GM23338 (cell line): ENCODE measurements at regions not wholly inside any gene's neighbourhood (a gene's known extent, or its start where the extent isn't known, plus 50 kb on each side); places are given as distances from the start of the nearest gene placed in this dataset.

ENCODE experiments used
- ATAC-seq: fragments of 200-7000 bp; cut with Tn5 transposase; 3 replicates; pipeline ENCODE4 v1.9.1; 2020
- DNase-seq: peaks from one replicate; pipeline ENCODE4 v3.0.0-alpha.2; 2015; ENCODE audit warnings: low spot score
- H2AFZ ChIP-seq: fragments of 200-600 bp; sonication (generic); 2 replicates; pipeline ENCODE4 v1.8.0; 2016; ENCODE audit warnings: antibody characterized with exemption, mild to moderate bottlenecking, moderate library complexity
- H3F3A ChIP-seq: fragments of 200-600 bp; sonication (generic); replicated peaks from 2 replicates; pipeline ENCODE4 v1.8.0; 2017; ENCODE audit warnings: antibody characterized with exemption, mixed run types, low read depth
- H3K27ac ChIP-seq: fragments of 200-600 bp; sonication (generic); 2 replicates; pipeline ENCODE4 v1.6.1; 2016; ENCODE audit warnings: low read depth
- H3K27me3 ChIP-seq: fragments of 200-600 bp; sonication (generic); 2 replicates; pipeline ENCODE4 v1.8.0; 2016; ENCODE audit warnings: mild to moderate bottlenecking, mixed run types, moderate library complexity; ENCODE audit not compliant: insufficient read depth
- H3K36me3 ChIP-seq: fragments of 200-600 bp; sonication (generic); 2 replicates; pipeline ENCODE4 v1.8.0; 2016; ENCODE audit warnings: mild to moderate bottlenecking; ENCODE audit not compliant: insufficient read depth
- H3K4me1 ChIP-seq: fragments of 200-600 bp; sonication (generic); 2 replicates; pipeline ENCODE4 v1.8.0; 2016; ENCODE audit warnings: mild to moderate bottlenecking, moderate library complexity; ENCODE audit not compliant: insufficient read depth
- H3K4me2 ChIP-seq: fragments of 200-600 bp; sonication (generic); 2 replicates; pipeline ENCODE4 v1.7.1; 2017; ENCODE audit warnings: mixed run types
- H3K4me3 ChIP-seq: fragments of 200-600 bp; sonication (generic); 2 replicates; pipeline ENCODE4 v1.6.1; 2016; ENCODE audit warnings: mixed run types
- H3K79me2 ChIP-seq: fragments of 200-600 bp; sonication (generic); replicated peaks from 2 replicates; pipeline ENCODE4 v1.8.0; 2017; ENCODE audit warnings: mild to moderate bottlenecking; ENCODE audit not compliant: insufficient read depth
- H3K9me2 ChIP-seq: fragments of 200-600 bp; sonication (generic); 2 replicates; pipeline ENCODE4 v1.8.0; 2017; ENCODE audit not compliant: insufficient read depth
- H4K20me1 ChIP-seq: fragments of 200-600 bp; sonication (generic); replicated peaks from 2 replicates; pipeline ENCODE4 v1.8.0; 2017; ENCODE audit warnings: mild to moderate bottlenecking; ENCODE audit not compliant: insufficient read depth
- H3K27ac Mint-ChIP-seq: 2 replicates; pipeline ENCODE4 v1.8.0; 2020; ENCODE audit warnings: inconsistent platforms, mild to moderate bottlenecking, moderate library complexity, mixed read lengths
- H3K27me3 Mint-ChIP-seq: 3 replicates; pipeline ENCODE4 v1.8.0; 2022; ENCODE audit warnings: low read depth, mild to moderate bottlenecking, moderate library complexity, mixed read lengths, inconsistent platforms; ENCODE audit not compliant: insufficient read depth, poor library complexity
- H3K36me3 Mint-ChIP-seq: 3 replicates; pipeline ENCODE4 v1.8.0; 2021; ENCODE audit warnings: low read depth, mild to moderate bottlenecking, inconsistent platforms, moderate library complexity, mixed read lengths
- H3K4me1 Mint-ChIP-seq: 3 replicates; pipeline ENCODE4 v1.8.0; 2020; ENCODE audit warnings: mild to moderate bottlenecking, inconsistent platforms, mixed read lengths
- H3K4me3 Mint-ChIP-seq: 3 replicates; pipeline ENCODE4 v1.8.0; 2021; ENCODE audit warnings: moderate library complexity, mild to moderate bottlenecking, inconsistent platforms, mixed read lengths
- H3K9me3 Mint-ChIP-seq: 3 replicates; pipeline ENCODE4 v1.8.0; 2020; ENCODE audit warnings: moderate library complexity, mild to moderate bottlenecking, inconsistent platforms, mixed read lengths
- CREB1 ChIP-seq: fragments of 250-450 bp; sonication (Bioruptor Pico); IDR thresholded peaks from 2 replicates; pipeline ENCODE4 v1.5.0; 2020; ENCODE audit warnings: low read depth, mild to moderate bottlenecking, moderate library complexity
- CTCF ChIP-seq, 2 experiments: fragments of 200-600 bp in 1 of 2; sonication (generic) in 1 of 2; conservative IDR thresholded peaks; 2 replicates each; pipeline versions ENCODE4 v1.5.1 to v1.6.1; 2016 to 2017; ENCODE audit warnings: antibody characterized with exemption in 2 of 2, low read depth in 2 of 2, mild to moderate bottlenecking in 2 of 2, moderate library complexity in 1 of 2
- EZH2 ChIP-seq: fragments of 200-600 bp; sonication (generic); IDR thresholded peaks from one replicate; pipeline ENCODE4 v1.8.0; 2017; ENCODE audit warnings: antibody characterized with exemption, mild to moderate bottlenecking, low read depth; ENCODE audit not compliant: unreplicated experiment
- EZH2phosphoT487 ChIP-seq: fragments of 200-600 bp; sonication (generic); IDR thresholded peaks from one replicate; pipeline ENCODE4 v1.8.1; 2018; ENCODE audit warnings: antibody characterized with exemption; ENCODE audit not compliant: unreplicated experiment
- JUNB ChIP-seq: IDR thresholded peaks from one replicate; pipeline ENCODE4 v1.6.1; 2016; ENCODE audit warnings: antibody characterized with exemption; ENCODE audit not compliant: unreplicated experiment
- POLR2AphosphoS5 ChIP-seq: IDR thresholded peaks from 2 replicates; pipeline ENCODE4 v1.6.1; 2016; ENCODE audit warnings: antibody characterized with exemption, low read depth
- STAT1 ChIP-seq: IDR thresholded peaks from one replicate; pipeline ENCODE4 v1.6.1; 2016; ENCODE audit warnings: antibody characterized with exemption; ENCODE audit not compliant: unreplicated experiment
- ZNF114 ChIP-seq: fragments of 250-450 bp; sonication (Bioruptor Pico); IDR thresholded peaks from 2 replicates; pipeline ENCODE4 v1.5.0; 2020; ENCODE audit warnings: mild to moderate bottlenecking, moderate library complexity
- ZNF331 ChIP-seq: fragments of 250-450 bp; sonication (Bioruptor Pico); IDR thresholded peaks from 2 replicates; pipeline ENCODE4 v1.5.0; 2020; ENCODE audit warnings: low read depth, mild to moderate bottlenecking, moderate library complexity
- TF ChIP-seq, protein P1 (sequence below): IDR thresholded peaks from one replicate; pipeline ENCODE4 v1.6.1; 2018; ENCODE audit warnings: antibody characterized with exemption; ENCODE audit not compliant: unreplicated experiment
- TF ChIP-seq, protein P2 (sequence below): fragments of 250-450 bp; sonication (Bioruptor Pico); IDR thresholded peaks from 2 replicates; pipeline ENCODE4 v1.5.0; 2020; ENCODE audit warnings: mild to moderate bottlenecking, moderate library complexity

DNA sequence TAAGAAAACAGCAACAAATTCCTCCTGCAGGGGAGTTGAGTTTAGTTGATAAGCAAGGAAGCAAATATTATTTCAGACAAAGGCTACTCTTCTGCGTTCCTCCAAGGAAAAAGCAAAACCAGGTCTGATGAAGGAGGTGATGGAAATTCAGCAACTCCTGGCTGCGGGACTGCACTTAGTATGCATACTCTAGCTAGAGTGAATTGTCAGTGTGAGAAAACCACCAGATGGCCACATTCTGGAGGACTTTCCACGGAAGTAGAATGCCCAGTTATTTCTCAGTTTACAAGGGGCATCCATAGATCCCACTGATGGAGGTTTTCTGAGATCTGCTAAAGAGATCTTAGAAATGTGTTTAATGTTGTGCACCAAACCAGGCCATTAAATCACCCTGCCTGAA lies 338.6 kb upstream of the PUDP start (continued):
- TF ChIP-seq EZH2phosphoT487, result no peak
- TF ChIP-seq STAT1, result no peak
- no peak for TF ChIP-seq ZNF331 (CRISPR knock-in tag)
- TF ChIP-seq CTCF (conservative IDR thresholded peaks at IDR 0.05; ENCODE audit: low read depth in 2 of 2), result no peak
- no peak for TF ChIP-seq EZH2
- TF ChIP-seq ZNF114 (CRISPR knock-in tag), result no peak
- no peak for TF ChIP-seq POLR2AphosphoS5

DNA sequence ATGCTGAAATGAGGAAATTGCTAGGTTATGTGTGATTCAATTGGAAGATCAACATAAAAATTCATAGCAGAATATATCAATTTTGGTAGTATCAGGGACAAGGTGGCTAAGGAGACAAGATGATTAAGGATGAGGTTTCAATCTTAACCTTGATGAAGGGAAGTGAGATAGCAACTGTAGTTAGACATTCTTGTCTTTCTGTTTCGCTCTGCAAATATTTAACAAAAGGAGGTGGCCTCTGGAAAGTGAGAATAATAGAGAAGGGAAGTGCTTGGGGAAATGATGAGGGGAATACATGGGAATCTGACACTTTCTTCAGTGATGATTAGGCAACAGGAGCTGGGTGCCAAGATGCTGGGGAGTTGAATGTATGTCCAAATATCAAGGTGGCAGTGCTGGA lies 337.1 kb upstream of the PUDP start:
- H3K4me1 ChIP-seq, result no peaks in the 10 kb centered on the region; the same call in 1 of the 2 replicates
- DNase-seq (no peak), ATAC-seq (no peak)
- no peaks in the 10 kb centered on the region for H3K27me3 ChIP-seq
- H3K4me1 Mint-ChIP-seq, result no peaks in the 10 kb centered on the region; the same call in 2 of the 3 replicates
- H3K4me3 Mint-ChIP-seq, result no peak overlapping the region
- no peak overlapping the region for H2AFZ ChIP-seq
- H3K27me3 Mint-ChIP-seq, result no peaks in the 10 kb centered on the region
- H3F3A ChIP-seq, result no peaks in the 10 kb centered on the region
- no peak overlapping the region for H3K4me2 ChIP-seq
- H3K36me3 ChIP-seq, result no peaks in the 10 kb centered on the region
- no peaks in the 10 kb centered on the region for H3K9me2 ChIP-seq
- H3K27ac ChIP-seq, result no peak overlapping the region
- no peaks in the 10 kb centered on the region for H4K20me1 ChIP-seq
- no peaks in the 10 kb centered on the region; the same call in 2 of the 3 replicates for H3K9me3 Mint-ChIP-seq
- H3K79me2 ChIP-seq, result no peaks in the 10 kb centered on the region
- H3K4me3 ChIP-seq, result no peak overlapping the region
- H3K27ac Mint-ChIP-seq, result no peak overlapping the region
- H3K36me3 Mint-ChIP-seq, result no peaks in the 10 kb centered on the region
- TF ChIP-seq, protein P1, sequence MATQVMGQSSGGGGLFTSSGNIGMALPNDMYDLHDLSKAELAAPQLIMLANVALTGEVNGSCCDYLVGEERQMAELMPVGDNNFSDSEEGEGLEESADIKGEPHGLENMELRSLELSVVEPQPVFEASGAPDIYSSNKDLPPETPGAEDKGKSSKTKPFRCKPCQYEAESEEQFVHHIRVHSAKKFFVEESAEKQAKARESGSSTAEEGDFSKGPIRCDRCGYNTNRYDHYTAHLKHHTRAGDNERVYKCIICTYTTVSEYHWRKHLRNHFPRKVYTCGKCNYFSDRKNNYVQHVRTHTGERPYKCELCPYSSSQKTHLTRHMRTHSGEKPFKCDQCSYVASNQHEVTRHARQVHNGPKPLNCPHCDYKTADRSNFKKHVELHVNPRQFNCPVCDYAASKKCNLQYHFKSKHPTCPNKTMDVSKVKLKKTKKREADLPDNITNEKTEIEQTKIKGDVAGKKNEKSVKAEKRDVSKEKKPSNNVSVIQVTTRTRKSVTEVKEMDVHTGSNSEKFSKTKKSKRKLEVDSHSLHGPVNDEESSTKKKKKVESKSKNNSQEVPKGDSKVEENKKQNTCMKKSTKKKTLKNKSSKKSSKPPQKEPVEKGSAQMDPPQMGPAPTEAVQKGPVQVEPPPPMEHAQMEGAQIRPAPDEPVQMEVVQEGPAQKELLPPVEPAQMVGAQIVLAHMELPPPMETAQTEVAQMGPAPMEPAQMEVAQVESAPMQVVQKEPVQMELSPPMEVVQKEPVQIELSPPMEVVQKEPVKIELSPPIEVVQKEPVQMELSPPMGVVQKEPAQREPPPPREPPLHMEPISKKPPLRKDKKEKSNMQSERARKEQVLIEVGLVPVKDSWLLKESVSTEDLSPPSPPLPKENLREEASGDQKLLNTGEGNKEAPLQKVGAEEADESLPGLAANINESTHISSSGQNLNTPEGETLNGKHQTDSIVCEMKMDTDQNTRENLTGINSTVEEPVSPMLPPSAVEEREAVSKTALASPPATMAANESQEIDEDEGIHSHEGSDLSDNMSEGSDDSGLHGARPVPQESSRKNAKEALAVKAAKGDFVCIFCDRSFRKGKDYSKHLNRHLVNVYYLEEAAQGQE, result no peak
- TF ChIP-seq POLR2AphosphoS5 (no peak), ZNF331 (CRISPR knock-in tag) (no peak), ZNF114 (CRISPR knock-in tag) (no peak), JUNB (no peak), CTCF (conservative IDR thresholded peaks at IDR 0.05; ENCODE audit: low read depth in 2 of 2) (no peak), STAT1 (no peak), CREB1 (CRISPR knock-in tag) (no peak)
- TF ChIP-seq, protein P2, sequence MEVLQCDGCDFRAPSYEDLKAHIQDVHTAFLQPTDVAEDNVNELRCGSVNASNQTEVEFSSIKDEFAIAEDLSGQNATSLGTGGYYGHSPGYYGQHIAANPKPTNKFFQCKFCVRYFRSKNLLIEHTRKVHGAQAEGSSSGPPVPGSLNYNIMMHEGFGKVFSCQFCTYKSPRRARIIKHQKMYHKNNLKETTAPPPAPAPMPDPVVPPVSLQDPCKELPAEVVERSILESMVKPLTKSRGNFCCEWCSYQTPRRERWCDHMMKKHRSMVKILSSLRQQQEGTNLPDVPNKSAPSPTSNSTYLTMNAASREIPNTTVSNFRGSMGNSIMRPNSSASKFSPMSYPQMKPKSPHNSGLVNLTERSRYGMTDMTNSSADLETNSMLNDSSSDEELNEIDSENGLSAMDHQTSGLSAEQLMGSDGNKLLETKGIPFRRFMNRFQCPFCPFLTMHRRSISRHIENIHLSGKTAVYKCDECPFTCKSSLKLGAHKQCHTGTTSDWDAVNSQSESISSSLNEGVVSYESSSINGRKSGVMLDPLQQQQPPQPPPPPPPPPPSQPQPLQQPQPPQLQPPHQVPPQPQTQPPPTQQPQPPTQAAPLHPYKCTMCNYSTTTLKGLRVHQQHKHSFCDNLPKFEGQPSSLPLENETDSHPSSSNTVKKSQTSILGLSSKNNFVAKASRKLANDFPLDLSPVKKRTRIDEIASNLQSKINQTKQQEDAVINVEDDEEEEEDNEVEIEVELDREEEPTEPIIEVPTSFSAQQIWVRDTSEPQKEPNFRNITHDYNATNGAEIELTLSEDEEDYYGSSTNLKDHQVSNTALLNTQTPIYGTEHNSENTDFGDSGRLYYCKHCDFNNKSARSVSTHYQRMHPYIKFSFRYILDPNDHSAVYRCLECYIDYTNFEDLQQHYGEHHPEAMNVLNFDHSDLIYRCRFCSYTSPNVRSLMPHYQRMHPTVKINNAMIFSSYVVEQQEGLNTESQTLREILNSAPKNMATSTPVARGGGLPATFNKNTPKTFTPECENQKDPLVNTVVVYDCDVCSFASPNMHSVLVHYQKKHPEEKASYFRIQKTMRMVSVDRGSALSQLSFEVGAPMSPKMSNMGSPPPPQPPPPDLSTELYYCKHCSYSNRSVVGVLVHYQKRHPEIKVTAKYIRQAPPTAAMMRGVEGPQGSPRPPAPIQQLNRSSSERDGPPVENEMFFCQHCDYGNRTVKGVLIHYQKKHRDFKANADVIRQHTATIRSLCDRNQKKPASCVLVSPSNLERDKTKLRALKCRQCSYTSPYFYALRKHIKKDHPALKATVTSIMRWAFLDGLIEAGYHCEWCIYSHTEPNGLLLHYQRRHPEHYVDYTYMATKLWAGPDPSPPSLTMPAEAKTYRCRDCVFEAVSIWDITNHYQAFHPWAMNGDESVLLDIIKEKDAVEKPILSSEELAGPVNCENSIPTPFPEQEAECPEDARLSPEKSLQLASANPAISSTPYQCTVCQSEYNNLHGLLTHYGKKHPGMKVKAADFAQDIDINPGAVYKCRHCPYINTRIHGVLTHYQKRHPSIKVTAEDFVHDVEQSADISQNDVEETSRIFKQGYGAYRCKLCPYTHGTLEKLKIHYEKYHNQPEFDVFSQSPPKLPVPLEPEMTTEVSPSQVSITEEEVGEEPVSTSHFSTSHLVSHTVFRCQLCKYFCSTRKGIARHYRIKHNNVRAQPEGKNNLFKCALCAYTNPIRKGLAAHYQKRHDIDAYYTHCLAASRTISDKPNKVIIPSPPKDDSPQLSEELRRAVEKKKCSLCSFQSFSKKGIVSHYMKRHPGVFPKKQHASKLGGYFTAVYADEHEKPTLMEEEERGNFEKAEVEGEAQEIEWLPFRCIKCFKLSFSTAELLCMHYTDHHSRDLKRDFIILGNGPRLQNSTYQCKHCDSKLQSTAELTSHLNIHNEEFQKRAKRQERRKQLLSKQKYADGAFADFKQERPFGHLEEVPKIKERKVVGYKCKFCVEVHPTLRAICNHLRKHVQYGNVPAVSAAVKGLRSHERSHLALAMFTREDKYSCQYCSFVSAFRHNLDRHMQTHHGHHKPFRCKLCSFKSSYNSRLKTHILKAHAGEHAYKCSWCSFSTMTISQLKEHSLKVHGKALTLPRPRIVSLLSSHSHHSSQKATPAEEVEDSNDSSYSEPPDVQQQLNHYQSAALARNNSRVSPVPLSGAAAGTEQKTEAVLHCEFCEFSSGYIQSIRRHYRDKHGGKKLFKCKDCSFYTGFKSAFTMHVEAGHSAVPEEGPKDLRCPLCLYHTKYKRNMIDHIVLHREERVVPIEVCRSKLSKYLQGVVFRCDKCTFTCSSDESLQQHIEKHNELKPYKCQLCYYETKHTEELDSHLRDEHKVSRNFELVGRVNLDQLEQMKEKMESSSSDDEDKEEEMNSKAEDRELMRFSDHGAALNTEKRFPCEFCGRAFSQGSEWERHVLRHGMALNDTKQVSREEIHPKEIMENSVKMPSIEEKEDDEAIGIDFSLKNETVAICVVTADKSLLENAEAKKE (CRISPR knock-in tag), result no peak
